ENCODE measurements at regions not wholly inside any gene's neighbourhood (a gene's known extent, or its start where the extent isn't known, plus 50 kb on each side); places are given as distances from the start of the nearest gene placed in this dataset.

DNA sequence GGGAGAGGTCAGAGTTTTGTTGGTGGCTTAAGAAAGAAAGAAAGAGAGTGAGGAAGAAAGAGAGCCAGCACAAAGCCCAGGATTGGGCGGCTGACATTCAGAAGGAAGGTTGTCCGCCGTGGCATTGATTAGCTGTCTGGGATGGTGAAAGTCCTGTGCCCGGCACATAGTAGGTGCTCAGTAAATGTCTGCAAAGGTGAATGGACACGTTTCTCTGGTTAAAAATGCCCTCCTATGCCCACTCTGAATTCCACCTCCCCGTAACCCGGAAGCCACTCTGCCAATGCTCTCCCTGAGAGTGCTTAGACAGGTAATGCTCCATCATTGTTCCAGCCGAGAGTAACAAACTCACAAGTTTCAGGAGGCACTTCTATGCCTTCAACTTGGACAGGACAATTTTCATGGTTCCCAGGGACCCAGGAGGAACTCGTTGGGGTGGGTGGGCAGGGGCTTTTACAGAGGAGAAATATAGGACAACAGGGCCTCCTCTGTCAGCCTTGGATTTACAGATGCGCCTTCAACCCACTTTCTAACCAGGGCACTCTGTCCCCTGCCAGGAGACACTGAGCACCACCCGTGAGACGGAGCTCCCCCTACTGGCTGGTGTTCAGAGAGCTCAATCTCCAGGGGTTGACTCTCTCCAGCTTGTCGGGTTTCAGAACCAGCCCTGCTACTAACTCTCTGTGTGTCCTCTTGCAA lies 411.5 kb upstream of the ZMIZ1 start:
- no peaks in the 10 kb centered on the region for H3K4me1 ChIP-seq
- H3K27me3 ChIP-seq (ENCODE audit: insufficient read depth in 3 of 3, low read length in 2 of 3), result peaks cover 0 to 11% (median 0%) of the 10 kb centered on the region in 3 donors
- ATAC-seq, result peak; percentile 89 to 97 (median 96)
- H3K4me3 ChIP-seq, result no peak overlapping the region
- TF ChIP-seq, protein P1, sequence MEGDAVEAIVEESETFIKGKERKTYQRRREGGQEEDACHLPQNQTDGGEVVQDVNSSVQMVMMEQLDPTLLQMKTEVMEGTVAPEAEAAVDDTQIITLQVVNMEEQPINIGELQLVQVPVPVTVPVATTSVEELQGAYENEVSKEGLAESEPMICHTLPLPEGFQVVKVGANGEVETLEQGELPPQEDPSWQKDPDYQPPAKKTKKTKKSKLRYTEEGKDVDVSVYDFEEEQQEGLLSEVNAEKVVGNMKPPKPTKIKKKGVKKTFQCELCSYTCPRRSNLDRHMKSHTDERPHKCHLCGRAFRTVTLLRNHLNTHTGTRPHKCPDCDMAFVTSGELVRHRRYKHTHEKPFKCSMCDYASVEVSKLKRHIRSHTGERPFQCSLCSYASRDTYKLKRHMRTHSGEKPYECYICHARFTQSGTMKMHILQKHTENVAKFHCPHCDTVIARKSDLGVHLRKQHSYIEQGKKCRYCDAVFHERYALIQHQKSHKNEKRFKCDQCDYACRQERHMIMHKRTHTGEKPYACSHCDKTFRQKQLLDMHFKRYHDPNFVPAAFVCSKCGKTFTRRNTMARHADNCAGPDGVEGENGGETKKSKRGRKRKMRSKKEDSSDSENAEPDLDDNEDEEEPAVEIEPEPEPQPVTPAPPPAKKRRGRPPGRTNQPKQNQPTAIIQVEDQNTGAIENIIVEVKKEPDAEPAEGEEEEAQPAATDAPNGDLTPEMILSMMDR (IDR thresholded peaks at IDR 0.05), result peak; percentile 73
- H3K27ac ChIP-seq, result no peak overlapping the region
- intact Hi-C loops (cut with DNase I), result loop anchor here (5.0 to 10.0 kb wide), 4 partner anchors 355 to 540 kb away; no protein-coding TSS in a partner anchor
- DNase-seq, result peak; percentile 76 to 87
- no peaks in the 10 kb centered on the region for H3K9me3 ChIP-seq
- 63 to 75% (median 64%) methylated on average over 13 of the region's 13 CpGs for WGBS, 3 donors
- no peaks in the 10 kb centered on the region for H3K36me3 ChIP-seq (ENCODE audit: insufficient read depth in 1 of 2, low read depth in 1 of 2)

DNA sequence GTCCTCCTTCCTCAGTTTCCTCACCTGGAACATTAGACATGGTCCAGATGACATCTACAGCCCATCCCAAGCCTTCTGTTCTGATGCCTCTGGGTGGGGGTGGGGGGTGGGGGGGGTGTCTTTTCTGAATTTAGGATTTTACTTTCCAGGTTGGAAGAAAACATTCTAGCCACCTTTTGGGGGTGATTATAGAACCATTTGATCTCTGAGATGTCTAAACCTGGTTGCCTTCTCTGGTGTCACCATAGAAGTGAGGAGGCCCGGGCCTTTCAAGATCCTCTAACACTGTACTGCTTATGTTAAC lies 411.0 kb upstream of the ZMIZ1 start:
- intact Hi-C loops (cut with DNase I), result loop anchor here (2.0 to 10.0 kb wide), 5 partner anchors 356 to 611 kb away; no protein-coding TSS in a partner anchor
- Histone ChIP-seq H3K4me1 (no peaks in the 10 kb centered on the region), H3K27ac (no peak overlapping the region), H3K27me3 (ENCODE audit: insufficient read depth in 3 of 3, low read length in 2 of 3) (peaks cover 0 to 12% (median 0%) of the 10 kb centered on the region in 3 donors), H3K36me3 (ENCODE audit: insufficient read depth in 1 of 2, low read depth in 1 of 2) (no peaks in the 10 kb centered on the region), H3K4me3 (no peak overlapping the region), H3K9me3 (no peaks in the 10 kb centered on the region)
- ATAC-seq (no peak), DNase-seq (no peak)
- 88 to 96% (median 96%) methylated on average over 1 of the region's 1 CpG for WGBS, 3 donors
- TF ChIP-seq, protein P1 (IDR thresholded peaks at IDR 0.05), result no peak

DNA sequence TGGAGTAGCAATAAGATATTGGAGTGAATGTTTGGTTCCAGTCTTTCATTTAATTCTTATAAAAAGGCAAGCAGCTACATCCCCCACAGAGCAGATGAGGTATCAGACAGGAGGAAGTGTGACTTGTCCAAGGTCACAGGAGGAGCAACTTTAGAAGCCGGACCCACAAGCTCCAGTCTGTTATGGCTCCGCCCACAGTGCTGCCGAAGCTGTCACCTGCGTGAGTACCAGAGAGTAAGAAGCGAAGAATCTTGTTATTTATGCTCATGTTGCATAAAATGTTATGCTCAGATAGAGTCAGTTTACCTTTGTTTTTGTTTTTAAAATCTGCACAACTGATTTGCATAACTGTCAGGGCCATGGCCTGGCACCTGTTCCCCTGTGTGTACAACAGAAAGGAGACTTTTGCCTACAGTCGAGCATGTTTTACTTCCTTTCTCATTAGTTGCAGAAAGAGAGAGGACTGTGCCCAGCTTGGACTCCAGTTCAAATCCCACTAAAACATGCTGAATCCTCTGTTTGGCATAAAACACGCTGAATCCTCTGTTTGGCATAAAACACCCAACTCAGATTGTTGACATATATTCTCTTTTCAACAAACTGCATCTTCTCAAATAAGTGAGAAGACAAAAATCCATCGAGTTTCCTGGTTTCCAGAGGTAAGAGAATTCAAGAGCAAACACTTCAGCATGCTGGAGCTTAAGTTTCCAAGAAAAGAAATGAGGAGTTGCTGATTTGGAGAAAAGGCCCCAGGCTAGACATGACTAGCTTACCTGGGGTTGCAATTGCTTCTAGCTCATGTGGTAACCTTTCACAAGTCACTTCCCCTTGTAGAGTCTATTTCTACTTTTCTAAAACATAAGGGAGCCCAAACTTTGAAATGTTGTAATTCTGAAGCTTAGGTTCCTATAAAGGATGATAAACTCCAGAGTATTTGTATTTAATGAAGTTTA lies 409.8 kb upstream of the ZMIZ1 start:
- no peak overlapping the region for H3K27ac ChIP-seq
- DNase-seq (no peak), ATAC-seq (no peak)
- H3K36me3 ChIP-seq (ENCODE audit: insufficient read depth in 1 of 2, low read depth in 1 of 2), result no peaks in the 10 kb centered on the region
- H3K4me1 ChIP-seq, result no peaks in the 10 kb centered on the region
- WGBS, 3 donors, result 85 to 89% (median 89%) methylated on average over 8 of the region's 8 CpGs
- no peak overlapping the region for H3K4me3 ChIP-seq
- H3K9me3 ChIP-seq, result no peaks in the 10 kb centered on the region
- TF ChIP-seq, protein P1 (IDR thresholded peaks at IDR 0.05), result no peak
- intact Hi-C loops (cut with DNase I), result loop anchor here (2.0 to 10.0 kb wide), 5 partner anchors 357 to 612 kb away; no protein-coding TSS in a partner anchor
- H3K27me3 ChIP-seq (ENCODE audit: insufficient read depth in 3 of 3, low read length in 2 of 3), result peaks cover 0 to 4% (median 0%) of the 10 kb centered on the region in 3 donors

DNA sequence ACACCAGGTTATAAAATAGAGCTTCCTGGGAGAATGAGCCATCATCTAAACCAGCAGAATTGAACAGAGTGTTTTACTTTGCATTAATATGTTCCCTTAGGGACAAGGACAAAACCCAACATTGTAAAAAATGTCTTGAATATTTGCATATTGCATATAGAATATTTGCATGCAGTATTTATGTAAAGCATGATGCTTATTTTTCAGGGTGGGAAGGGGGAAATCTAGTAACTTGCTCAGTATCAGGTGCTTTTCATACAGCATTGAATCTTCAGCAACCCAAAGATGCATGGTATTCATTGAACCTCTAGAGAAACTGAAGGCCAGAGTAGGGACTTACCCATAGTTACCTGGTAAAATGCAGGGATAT lies 409.2 kb upstream of the ZMIZ1 start:
- intact Hi-C loops (cut with DNase I), result loop anchor here (2.0 to 10.0 kb wide), 5 partner anchors 357 to 613 kb away; no protein-coding TSS in a partner anchor
- Histone ChIP-seq H3K27ac (no peak overlapping the region), H3K4me1 (no peaks in the 10 kb centered on the region), H3K27me3 (ENCODE audit: insufficient read depth in 3 of 3, low read length in 2 of 3) (peaks cover 0 to 7% (median 0%) of the 10 kb centered on the region in 3 donors), H3K9me3 (peaks cover 3% of the 10 kb centered on the region), H3K4me3 (no peak overlapping the region), H3K36me3 (ENCODE audit: insufficient read depth in 1 of 2, low read depth in 1 of 2) (no peaks in the 10 kb centered on the region)
- TF ChIP-seq, protein P1 (IDR thresholded peaks at IDR 0.05), result no peak
- DNase-seq (no peak), ATAC-seq (no peak)
